Activated effector memory CD4-positive, alpha-beta T cell treated with anti-CD3 and anti-CD28 coated beads, Interleukin-2, amount 50 U/mL, for 16 hours (primary cell): ENCODE measurements at regions not wholly inside any gene's neighbourhood (a gene's known extent, or its start where the extent isn't known, plus 50 kb on each side); places are given as distances from the start of the nearest gene placed in this dataset.

Source experiments
- DNase-seq: peaks from one replicate; pipeline ENCODE4 v3.0.0-alpha.2; 2020

DNA sequence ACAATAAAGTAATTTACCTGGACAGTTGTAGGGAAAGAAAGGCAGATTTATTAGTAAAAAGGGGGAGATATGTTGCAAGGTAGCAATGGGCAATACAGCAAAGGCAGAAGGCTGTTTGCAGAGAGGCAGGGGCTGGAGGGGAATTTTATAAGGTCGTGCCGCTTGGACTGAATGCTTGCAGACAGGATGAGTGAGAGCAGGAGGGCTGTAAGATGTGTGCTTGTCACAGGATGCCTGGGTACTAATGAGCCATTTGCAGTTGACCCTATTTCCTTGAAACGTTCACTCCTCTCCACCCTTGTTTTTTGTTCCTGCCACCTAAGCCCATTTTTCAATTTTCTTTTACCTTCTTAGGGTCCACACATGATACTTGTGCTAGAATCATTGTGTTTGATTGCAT lies 214.7 kb downstream of the TRAM1L1 start:
- no peak for DNase-seq

DNA sequence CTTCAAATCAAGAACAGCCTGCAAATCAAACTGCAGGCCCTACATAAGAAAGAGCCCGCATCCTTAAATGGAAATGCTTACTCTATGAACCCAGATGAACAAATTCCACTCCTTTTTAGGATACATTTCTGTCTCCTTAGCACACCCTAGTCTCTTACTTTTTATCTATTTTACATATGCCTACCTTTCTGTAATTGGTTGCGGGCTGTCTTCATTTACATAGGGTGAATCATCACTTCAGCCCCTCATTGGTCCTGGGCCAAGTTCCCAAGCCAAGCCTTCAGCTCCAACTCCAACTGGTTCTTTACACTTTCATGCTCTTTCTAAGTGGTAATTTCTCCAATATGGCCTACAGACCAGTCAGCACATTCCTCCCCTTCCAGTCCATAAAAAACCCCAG lies 219.3 kb downstream of the TRAM1L1 start:
- no peak for DNase-seq

DNA sequence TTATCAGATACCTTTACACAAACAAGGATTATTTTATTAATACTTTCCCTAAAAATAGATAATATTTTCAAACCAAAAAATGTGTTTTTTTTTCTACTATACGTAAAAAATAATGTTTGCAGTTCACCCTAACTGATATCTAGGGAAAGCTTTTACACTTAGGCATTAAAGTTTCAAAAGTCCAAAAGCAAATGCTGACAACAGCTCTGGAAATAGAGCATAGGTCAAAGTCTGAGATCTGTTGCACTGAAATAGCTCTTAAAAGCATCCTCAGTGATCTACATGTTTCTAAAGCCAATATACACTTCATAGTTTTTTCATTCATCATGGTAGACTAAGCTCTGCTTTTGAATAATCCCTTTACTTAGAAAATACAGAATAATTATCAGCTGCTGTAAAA lies 222.8 kb downstream of the TRAM1L1 start:
- DNase-seq: no peak

DNA sequence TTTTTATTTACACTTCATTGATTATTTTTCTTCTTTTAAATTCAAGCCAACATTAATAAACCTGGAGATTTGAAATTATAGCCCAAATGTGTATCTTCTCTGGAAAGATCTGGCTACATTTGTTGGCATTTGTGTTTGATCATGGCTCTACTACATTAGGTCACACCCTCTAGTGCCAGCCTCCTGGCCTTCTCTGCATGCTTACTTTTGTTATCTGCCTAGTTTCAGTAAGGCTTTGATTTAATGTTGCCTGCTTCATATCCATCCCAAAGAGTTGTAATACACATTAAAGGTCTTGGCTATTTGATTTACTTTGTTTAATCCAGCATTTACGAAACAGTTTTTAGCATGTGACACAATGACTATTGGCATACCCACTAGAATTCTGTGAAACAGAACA lies 224.5 kb downstream of the TRAM1L1 start:
- no peak for DNase-seq

DNA sequence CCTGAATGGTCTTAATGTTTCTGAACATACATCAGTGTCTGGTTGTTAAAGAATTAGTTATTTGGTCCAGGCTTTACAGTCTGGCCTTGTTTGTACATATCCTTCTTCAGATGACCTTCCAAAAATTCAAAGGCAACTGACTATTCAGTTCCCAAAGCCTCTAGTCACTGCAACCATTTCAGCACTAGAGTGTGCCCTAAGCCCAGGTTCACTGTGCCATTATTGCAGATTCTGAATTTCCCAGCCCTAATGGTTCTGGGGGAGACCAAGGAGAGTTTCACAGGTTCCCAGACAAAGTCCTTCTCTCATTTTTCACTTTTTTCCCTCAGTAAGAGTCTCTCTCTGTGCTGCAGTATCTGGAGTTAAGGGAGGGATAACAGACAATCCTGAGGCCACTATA lies 235.8 kb downstream of the TRAM1L1 start:
- DNase-seq: no peak

DNA sequence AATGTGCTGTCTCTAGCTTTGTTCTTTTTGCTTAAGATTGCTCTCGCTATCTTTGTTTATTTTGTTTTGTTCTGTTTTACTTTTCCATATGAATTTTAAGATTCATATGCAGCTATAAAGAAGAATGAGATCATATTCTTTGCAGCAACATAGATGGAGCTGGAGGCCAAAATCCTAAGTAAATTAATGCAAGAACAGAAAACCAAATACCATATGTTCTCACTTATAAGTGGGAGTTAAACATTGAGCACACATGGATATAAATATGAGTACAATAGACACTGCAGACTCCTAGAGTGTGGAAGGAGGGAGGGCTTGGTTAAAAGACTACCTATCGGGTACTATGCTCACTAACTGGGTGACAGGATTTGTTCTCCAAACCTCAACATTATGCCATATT lies 237.8 kb downstream of the TRAM1L1 start:
- DNase-seq: no peak

DNA sequence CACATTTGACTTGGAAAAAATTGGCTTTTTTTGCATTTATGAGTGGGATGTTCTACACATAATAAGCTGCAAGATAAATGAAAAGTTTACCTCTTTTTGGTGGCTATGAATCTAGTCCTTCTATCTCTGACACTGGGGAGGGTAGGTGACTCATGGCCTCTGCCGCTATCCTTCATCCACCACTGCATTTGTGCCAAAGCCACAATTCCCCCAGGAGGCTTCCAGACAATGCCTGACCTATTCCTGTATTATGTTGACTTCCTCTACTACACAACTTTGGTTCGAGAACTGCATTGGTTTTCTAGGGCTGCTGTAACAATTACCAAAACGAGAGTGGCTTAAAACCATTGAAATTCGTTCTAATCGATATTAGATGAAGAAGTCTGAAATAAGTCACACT lies 245.6 kb downstream of the TRAM1L1 start:
- DNase-seq: no peak

DNA sequence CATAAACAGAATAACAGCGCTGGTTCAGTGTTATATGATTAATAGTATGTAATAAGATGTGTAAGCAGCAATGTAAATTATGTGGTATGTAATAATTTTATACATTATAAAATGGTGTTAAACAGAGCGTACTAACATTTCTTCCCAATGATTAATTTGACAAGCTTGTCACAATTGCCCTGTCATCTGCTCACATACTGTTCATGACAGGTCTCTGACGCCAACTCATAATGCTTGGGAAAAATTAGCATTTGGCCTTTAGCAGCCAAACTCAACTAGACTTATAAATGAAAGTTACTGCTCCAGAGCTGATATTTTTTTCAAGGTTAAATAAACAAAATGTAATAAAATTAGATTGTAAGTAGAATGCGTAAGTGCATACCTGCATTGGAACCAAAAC lies 246.8 kb downstream of the TRAM1L1 start:
- no peak for DNase-seq

DNA sequence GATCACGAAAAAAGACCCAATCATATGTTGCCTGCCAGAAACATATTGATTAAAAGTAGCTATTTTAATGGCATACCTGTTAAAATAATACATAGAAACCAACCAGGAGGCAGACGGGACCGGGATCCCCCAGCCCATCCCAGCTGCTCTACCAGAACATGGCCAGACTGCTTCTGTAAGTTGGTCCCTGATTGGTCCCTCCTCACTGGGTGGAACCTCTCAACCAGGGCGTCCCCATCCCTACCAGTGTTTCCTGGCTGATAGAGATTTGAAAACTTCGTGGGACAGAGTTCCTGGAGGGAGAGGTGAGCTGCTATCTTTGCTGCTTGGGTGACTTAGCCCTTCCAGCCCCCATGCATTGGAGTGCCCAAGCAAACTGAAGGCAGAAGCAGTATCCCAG lies 256.2 kb downstream of the TRAM1L1 start:
- no peak for DNase-seq

DNA sequence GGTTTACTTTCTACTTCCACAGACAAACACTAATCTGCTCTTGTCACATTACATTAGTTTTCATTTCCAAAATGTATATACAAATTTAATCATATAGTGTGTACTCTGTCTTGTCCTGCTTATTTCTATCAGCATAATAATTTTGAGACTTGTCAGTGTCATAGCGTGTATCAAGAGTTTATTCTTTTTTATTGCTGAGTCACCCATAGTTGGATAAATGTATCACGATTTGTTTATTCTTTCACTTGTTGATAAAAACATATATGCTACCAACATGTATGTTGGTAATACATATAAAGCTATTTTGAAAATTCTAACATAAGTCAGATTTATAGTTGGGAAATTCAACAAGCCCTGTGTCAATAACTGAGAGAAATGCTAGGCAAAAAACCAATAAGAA lies 261.2 kb downstream of the TRAM1L1 start:
- no peak for DNase-seq

DNA sequence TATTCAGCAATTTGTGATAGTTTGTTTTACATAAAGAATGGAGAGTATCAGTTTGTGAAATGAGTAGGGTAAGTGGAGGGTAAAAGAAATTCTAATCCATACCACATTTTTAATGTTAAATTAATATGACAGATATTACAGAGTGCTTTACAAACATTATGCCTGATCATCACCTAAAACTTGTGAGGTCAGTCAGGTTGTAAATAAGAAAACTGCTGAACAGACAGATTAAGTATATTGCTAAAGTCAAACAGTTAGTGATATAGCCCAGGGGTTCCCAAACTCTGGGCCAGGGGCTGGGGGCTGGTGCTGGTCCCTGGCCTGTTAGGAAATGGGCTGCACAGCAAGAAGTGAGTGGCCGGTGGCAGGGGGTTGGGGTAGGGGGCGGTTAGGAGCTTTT lies 273.6 kb downstream of the TRAM1L1 start:
- no peak for DNase-seq

DNA sequence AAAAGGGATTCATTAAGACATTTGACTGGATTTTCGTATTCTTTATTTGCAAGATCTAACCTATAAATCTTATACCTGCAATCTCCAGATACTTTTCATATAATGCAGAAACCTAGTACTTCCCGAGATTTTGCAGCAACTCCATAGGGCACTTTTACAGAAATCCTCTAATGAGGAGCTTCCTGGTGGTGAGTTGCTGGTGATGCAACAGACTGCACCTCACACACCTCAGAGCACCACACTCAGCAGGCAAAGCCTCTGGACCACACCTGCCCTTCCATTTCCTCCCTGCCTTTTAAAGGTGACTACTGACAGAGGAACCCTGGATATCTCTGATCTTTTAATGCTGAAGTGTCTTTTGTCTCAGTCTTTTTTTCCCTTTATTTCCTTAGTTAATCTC lies 289.4 kb downstream of the TRAM1L1 start:
- DNase-seq: no peak

DNA sequence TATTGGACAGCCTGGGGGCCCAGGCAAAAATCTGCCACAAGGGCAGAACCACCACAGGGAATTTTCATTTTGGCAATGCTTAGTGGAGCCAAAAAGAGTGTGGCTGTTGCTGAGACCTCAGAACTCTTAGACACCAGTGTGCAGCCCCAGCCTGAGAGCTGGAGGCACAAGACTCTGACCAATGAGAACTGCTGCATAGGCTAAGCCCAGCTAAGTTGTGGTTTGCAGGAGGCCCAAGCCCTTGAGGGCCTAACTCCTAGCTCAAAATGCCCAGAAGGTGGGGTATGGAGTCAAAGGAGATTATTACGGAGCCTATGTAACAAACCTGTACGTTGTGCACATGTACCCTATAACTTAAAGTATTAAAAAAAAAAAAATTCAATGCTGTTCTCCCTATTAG lies 296.7 kb downstream of the TRAM1L1 start:
- no peak for DNase-seq

DNA sequence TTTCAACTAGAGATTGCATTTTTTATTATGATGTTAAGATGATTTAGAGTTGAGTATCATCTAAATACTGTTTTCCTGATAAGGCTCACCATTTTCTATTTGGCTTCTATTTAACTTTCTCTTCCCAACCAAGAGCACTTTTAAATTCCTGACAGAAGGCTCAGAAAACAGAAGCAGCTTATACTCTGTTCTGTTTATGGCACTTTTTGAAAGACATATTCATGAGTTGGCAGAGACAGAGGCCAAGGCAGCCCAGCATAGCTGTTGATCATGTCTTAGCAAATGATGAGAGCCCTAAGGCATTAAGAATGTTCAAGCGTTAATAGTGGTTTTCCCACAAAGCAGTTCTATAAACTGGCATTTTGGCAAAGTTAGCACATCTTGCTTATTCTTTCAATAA lies 330.3 kb downstream of the TRAM1L1 start:
- no peak for DNase-seq

DNA sequence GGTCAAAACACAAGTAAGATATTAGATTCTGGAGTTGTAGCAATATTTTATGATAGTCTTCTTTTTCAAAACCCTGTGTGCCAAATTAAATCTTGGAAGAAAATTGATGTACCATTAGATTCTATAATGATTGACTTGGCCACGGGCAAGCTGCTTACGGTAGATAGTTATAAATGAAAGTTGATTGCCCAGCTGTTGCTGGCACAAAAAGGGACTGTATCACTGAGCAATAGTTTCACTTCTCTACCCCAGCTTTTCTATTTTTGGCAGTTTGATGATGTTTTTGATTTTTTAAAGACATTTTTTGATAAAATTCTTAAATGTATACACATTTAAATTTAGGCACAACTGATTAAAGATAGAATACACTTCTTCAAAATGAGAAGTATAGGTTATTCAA lies 333.3 kb downstream of the TRAM1L1 start:
- DNase-seq: no peak

DNA sequence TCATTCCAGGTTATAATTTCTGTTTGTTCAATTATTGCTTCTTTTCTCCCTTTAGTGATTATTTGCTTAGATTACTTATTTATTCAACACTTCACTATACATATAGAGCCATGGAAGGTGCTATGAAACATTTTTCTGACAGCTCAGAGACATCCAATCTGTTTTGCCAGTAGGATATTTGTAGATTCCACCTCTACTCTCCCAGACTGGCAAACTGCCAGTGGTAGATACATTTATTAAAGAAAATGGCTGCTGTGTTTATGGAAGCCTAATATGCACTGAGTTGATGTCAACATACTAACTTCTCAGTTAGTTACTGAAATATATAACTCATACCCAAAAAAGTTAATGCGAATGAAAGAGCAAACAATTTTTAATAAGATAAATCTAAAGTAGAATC lies 348.6 kb downstream of the TRAM1L1 start:
- DNase-seq: no peak

DNA sequence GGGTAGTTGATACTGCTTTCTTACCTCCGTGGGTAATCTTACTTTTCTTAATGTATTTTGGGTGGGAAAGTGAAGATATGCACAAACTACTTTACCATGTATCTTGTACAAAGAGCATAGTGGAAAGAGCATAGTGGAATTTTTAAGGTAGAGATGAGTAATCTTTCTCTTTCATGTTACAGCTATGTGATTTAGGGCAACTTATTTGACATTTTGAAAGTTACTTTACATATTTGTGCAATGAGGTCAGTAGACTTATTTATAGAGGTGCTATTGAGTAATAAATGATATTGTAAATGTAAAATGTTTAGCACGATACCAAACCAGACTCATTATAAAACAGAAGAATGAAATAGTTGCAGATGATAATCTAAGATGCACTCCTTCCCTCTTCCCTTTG lies 351.2 kb downstream of the TRAM1L1 start:
- no peak for DNase-seq

DNA sequence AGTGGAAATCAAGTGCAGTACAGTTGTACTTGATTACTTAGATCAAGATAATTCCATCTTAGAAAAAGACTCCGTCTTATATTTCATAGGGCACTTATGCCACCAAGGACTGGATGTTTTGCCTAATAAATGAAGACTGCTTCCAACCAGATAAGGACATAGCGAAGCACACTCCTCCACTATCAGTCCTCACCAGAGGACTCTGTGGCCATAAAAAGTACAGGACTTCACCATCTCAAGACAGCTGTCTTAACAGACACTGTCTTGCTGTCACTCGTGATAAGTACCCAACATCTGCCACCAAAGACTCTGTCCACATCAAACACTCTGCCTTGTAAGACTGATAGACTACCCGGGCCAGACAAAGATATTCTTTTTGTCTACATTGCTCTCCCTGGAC lies 352.0 kb downstream of the TRAM1L1 start:
- no peak for DNase-seq

DNA sequence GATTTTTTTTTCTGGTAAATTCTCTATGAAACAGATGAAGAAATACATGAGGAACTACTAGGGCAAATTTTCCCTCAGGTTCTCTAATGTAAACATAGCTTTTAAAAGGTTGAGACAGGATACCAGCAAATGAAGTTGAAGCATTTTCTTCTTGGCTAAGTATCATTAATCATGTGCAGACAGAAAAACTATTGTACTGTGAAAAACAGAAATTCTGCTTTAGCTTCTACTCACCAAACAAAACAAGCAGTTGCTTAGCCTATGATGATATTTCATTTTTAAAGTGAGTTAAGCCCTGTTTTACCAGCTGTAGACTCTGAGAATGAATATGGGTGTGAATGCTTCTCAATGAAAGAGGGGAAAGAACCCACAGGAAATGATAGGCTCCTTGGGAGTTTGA lies 358.9 kb downstream of the TRAM1L1 start:
- no peak for DNase-seq

DNA sequence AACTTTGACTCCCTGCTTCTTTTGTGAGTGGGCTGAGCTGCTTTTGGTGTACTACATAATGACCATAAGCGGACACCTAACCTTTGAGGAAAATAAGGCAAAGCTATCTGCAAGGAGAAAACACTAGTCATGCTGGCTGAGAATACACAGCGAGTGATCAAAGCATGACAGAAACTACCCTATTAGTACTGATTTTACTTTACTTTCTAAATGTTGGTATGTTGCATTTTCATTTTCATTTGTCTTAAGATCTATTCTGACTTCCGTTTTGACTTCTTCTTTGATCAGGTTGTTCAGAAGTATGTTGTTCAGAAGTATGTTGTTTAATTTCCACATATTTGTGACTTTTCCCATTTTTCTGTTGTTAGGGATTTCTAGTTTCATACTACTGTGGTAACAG lies 361.1 kb downstream of the TRAM1L1 start:
- no peak for DNase-seq

DNA sequence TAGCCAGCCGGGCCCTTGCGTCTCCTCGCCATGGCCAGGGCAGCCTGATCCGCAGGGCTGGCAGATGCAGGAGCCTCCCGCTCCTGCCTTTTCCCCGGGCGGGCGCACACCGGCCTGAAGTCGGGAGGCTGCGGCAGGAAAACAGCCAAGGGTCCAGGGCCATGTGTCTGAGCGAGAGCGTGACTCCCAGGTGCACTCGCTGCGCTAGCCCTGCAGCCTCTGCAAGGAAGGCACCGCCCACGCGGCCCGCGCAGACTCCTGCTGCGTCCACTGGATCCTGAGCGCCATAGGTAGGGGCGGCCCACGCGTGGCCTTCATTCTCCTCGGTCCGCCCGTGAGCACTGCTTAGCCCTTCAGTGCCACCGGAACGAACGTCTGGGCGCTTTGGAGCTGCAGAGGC lies 379.9 kb downstream of the TRAM1L1 start:
- no peak for DNase-seq

DNA sequence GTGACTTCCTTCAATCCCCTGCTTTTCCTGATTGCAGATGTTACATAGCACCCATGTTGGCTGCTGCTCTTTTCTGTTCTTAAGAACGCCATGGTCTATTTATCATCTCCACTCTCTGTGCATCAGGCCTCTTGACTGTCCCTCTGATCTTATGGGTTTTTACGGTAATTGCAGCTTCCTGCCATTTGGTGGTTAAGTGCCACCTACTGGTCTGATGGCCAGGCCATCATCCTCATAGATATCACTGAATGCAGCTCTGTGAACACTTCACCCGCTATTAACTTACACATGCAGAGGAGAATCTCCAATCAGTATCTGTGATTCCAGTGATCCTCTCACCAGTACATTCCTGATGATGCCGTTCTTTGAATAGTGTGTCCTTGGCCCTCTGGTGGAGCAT lies 382.4 kb downstream of the TRAM1L1 start:
- DNase-seq: no peak

DNA sequence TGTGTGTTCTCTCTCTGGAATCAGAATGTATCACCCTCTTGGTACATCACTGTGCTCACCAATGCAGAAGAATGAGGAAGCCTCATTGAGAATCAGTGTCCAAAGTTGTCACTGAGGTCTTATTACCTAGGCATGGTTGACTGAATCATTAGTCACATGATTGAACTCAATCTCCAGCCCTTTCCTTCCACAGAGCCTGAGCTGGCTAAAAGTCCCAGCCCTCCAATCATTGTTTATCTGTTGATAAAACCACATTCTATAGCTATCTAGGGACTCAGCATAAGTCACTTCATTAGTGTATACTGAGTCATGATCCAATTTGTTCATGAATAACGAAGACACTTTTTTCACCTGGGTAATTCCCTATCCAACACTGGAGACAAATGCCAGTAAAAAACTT lies 396.8 kb downstream of the TRAM1L1 start:
- no peak for DNase-seq

DNA sequence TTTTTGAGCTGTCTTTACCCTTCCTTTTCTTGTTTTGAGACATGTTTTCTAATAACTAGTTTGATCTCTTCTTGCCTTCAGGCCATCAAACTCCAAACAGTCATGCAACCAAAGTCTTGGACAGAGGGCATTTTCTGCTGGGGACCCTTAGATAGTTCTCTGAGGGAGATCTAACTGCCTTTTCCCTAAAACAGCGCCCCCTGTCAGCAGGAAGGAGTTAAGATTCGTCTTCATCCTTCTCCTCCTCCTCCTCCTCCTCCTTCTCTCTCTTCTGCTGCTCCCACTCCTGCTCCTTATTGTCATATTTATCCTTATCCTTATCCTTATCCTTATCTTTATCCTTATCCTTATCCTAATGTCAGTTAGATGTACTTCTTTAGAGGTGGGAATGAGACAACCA lies 417.2 kb downstream of the TRAM1L1 start:
- no peak for DNase-seq

DNA sequence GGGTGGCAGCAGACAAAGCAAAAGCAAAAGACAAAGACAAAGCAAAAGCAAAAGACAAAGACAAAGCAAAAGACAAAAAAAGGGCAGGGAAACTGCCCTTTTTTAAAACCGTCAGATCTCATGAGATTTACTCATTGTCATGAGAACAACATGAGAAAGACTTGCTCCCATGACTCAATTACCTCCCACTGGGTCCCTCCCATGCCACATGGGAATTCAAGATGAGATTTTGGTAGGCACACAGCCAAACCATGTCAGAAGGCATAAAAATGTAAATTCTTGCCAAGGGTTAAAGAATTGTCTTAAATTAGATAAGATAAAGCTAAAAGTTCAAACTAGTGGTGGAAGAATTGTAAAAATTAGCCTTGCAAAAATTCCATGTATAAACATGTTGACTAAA lies 419.7 kb downstream of the TRAM1L1 start:
- DNase-seq: no peak

DNA sequence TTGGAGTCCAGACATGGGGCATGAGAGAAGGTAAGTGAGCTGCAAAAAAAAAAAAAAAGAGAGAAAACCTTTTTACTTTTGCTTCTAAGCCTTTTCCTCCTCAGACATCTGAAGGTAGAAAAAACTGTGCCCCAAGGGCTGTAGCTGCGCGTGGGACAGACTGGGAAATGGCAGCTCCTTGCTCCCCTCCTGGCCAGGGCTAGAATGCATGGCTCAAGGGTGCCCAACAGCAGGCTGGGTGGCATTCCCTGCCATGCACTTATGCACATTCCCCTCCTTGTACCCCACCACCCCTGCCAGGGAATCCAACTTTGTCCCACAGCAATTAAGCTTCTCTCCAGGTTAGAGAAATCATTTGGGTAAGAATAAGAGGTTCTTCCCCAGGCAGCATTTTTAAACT lies 421.2 kb downstream of the TRAM1L1 start:
- no peak for DNase-seq
